Bronchial epithelial cell (primary cell): ENCODE measurements at regions not wholly inside any gene's neighbourhood (a gene's known extent, or its start where the extent isn't known, plus 50 kb on each side); places are given as distances from the start of the nearest gene placed in this dataset.
A peak's percentile ranks its signal among the peaks of the same experiment; 100 is the strongest.

ENCODE experiments used
- DNase-seq: peaks from one replicate; pipeline ENCODE4 v3.0.0-alpha.2; 2010; ENCODE audit warnings: low read depth
- FAIRE-seq: peaks from 2 replicates; lab custom pipeline; 2011; peaks lifted over from hg19 to GRCh38; lab: Jason Lieb, UNC
- H3K27me3 ChIP-seq: 2 replicates; pipeline ENCODE4 v1.5.1; 2011; ENCODE audit warnings: low read length; ENCODE audit not compliant: control insufficient read depth, insufficient read depth
- H3K36me3 ChIP-seq: 2 replicates; pipeline ENCODE4 v1.5.1; 2011; ENCODE audit warnings: low read length; ENCODE audit not compliant: control insufficient read depth, insufficient read depth
- H3K4me3 ChIP-seq: 2 replicates; pipeline ENCODE4 v1.5.1; 2011; ENCODE audit warnings: mild to moderate bottlenecking, low read depth, low read length, control low read depth
- TF ChIP-seq, protein P1 (sequence below): IDR thresholded peaks from 2 replicates; pipeline ENCODE4 v1.5.1; 2011; ENCODE audit warnings: mild to moderate bottlenecking, moderate library complexity, low read length, control low read depth, inconsistent platforms; ENCODE audit not compliant: insufficient read depth, severe bottlenecking

DNA sequence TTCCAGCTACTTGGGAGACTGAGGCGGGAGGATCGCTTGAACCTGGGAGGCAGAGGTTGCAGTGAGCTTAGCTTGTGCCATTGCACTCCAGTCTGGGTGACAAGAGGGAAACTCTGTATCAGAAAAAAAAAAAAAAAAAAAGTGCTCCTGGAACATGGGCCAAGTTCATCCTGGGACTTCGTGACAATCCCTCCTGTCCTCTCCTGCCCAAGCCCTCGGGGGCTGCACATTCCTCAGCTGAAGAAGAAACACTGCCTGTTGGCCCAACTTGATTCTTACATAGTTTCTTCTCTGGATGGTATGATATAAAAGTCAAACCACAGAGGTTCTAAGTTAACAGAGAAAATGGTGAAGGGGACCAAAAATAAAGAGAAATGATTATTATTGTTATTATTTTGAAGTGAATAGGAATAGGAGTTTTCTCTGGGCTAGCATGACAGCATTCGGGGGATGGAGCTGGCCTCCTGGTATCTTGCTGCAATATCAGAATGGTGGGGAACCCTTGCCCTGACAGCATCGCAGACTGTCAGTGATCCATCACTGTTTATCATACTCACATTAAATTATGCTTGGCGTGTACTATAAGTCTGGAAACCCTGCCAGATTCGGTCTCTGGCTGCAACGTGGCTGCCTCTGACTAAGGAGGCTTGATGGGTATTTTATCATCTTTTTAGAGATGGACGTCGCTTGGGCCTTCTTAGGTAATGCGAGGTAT lies 113.7 kb upstream of the OXGR1 start:
- Histone ChIP-seq H3K4me3 (no peak overlapping the region), H3K36me3 (no peaks in the 10 kb centered on the region), H3K27me3 (no peaks in the 10 kb centered on the region)
- DNase-seq, result no peak
- TF ChIP-seq, protein P1, sequence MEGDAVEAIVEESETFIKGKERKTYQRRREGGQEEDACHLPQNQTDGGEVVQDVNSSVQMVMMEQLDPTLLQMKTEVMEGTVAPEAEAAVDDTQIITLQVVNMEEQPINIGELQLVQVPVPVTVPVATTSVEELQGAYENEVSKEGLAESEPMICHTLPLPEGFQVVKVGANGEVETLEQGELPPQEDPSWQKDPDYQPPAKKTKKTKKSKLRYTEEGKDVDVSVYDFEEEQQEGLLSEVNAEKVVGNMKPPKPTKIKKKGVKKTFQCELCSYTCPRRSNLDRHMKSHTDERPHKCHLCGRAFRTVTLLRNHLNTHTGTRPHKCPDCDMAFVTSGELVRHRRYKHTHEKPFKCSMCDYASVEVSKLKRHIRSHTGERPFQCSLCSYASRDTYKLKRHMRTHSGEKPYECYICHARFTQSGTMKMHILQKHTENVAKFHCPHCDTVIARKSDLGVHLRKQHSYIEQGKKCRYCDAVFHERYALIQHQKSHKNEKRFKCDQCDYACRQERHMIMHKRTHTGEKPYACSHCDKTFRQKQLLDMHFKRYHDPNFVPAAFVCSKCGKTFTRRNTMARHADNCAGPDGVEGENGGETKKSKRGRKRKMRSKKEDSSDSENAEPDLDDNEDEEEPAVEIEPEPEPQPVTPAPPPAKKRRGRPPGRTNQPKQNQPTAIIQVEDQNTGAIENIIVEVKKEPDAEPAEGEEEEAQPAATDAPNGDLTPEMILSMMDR, result no peak
- FAIRE-seq, result no peak

DNA sequence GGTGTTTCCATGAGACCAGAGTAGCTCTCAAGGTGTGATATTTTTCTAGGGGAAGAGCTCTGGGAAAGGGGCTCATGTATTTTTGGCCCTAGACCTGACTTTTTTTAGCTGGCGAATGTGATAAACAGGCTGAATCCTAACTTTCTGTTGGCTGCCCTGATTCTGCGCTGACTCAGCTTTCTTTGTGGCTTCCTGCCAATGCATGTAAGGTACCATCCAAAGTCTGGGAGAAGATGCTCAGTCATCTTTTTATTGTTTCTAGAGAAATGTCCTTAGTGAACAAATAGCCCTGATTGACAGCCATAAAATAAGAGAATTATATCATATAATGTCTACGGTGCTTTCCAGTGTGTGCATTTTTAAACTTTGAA lies 113.6 kb upstream of the MBNL2 start:
- Histone ChIP-seq H3K36me3 (no peaks in the 10 kb centered on the region), H3K4me3 (no peak overlapping the region), H3K27me3 (peaks cover under 1% of the 10 kb centered on the region)
- FAIRE-seq, result no peak
- DNase-seq, result no peak
- TF ChIP-seq, protein P1, result no peak

DNA sequence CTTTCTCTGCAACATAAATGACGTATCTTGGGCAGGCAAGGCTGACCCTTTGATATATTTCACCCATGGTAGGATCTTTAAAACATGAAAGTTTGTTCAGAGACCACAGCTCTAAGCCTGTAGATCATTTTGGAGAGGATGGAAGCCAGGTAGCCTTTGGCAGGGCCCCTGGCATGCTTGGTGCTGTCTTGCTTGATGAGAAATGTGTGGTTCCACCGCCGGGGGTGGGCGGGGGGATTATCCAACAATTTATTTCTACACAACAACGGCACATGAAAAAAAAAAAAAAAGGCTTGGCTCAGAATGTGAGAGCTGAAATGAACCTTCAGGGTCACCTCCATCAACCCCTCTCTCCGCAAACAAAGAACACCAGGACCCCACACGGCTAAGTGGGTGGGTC lies 112.9 kb upstream of the MBNL2 start:
- Histone ChIP-seq H3K4me3 (no peak overlapping the region), H3K27me3 (peaks cover 1% of the 10 kb centered on the region), H3K36me3 (no peaks in the 10 kb centered on the region)
- DNase-seq (no peak), FAIRE-seq (no peak)
- TF ChIP-seq, protein P1, result no peak

DNA sequence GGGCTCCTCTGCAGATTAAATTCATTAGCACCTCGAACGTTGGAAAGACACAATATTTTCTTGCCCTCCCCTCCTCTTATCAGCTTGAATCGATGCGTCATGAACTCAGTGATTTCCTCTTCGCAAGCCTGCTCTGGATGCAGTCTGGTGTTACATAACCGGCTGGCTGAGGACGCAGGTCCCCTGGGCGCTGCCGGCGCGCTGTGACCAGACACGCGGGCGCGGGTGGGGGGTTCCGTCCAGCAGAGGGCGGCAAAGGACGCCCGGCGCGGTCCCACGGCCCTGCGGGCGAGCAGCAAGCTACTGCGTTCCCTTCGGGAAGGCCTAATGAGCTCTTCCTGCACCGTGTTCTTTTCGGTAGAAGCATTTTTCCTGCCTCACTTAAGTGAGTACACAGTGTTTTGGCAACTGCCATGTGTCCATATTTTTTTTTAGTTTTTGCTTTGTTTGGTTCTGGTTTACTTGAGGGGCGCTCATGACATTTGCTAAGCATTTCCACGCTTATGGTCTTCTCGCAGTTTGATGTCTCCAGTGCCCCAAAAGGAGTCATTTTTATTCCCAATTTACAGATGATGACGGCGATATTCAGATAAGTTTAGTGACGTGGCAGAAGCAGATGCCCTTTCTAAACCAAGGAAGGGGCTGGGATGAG lies 112.2 kb upstream of the MBNL2 start:
- Histone ChIP-seq H3K27me3 (peaks cover 1% of the 10 kb centered on the region), H3K36me3 (no peaks in the 10 kb centered on the region), H3K4me3 (no peak overlapping the region)
- TF ChIP-seq, protein P1, result peak; percentile 99
- peak; percentile 89 for FAIRE-seq
- peak; percentile 89 for DNase-seq

DNA sequence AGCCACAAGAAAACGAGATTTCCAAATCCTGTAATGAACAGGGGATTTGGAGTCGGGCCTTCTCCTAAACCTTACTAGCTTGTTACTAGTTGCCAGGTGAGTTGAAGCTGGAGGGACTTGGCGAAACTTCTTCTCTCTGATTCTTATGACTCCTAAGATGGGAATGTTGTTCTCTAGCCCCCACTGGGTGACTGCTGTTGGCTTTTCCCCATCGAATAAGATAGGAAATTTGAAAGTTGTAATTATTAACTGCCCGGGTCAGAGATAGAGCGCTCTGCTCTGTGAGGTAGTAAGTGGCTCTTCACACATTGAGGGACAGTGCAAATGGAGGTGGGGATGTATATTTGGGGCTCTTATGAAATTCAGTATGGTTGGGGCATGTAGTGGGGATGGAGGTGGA lies 111.2 kb upstream of the MBNL2 start:
- Histone ChIP-seq H3K27me3 (peaks cover 1% of the 10 kb centered on the region), H3K36me3 (no peaks in the 10 kb centered on the region), H3K4me3 (no peak overlapping the region)
- FAIRE-seq (no peak), DNase-seq (no peak)
- TF ChIP-seq, protein P1, result no peak
